NT2/D1 (cell line): ENCODE measurements at regions not wholly inside any gene's neighbourhood (a gene's known extent, or its start where the extent isn't known, plus 50 kb on each side); places are given as distances from the start of the nearest gene placed in this dataset.
A peak's percentile ranks its signal among the peaks of the same experiment; 100 is the strongest.
"Not testable (repeated sequence)": the region's sequence is repeated elsewhere in the genome, so short reads cannot be mapped to it uniquely, and the experiment has no call there.

Source experiments
- DNase-seq: peaks from one replicate; pipeline ENCODE4 v3.0.0-alpha.2; 2011; ENCODE audit warnings: low read depth, low spot score
- H3K27me3 ChIP-seq: 2 replicates; pipeline ENCODE4 v1.6.0; 2011; ENCODE audit warnings: mild to moderate bottlenecking; ENCODE audit not compliant: insufficient read length, insufficient read depth
- H3K36me3 ChIP-seq: 2 replicates; pipeline ENCODE4 v1.6.1; 2011; ENCODE audit warnings: mild to moderate bottlenecking, low read length, mixed read lengths; ENCODE audit not compliant: insufficient read depth, insufficient read length
- H3K4me1 ChIP-seq: 2 replicates; pipeline ENCODE4 v1.5.1; 2011; ENCODE audit not compliant: insufficient read depth, insufficient read length
- H3K4me3 ChIP-seq: 2 replicates; pipeline ENCODE4 v1.5.1; 2011; ENCODE audit warnings: low read depth; ENCODE audit not compliant: insufficient read length
- H3K9ac ChIP-seq: 2 replicates; pipeline ENCODE4 v1.6.0; 2011; ENCODE audit warnings: low read depth; ENCODE audit not compliant: insufficient read length
- H3K9me3 ChIP-seq: 2 replicates; pipeline ENCODE4 v1.5.1; 2011; ENCODE audit warnings: mild to moderate bottlenecking, low read length; ENCODE audit not compliant: insufficient read depth
- SUZ12 ChIP-seq: IDR thresholded peaks from 2 replicates; pipeline ENCODE4 v1.6.1; 2011; ENCODE audit not compliant: insufficient read length, insufficient read depth; ENCODE audit errors: extremely low read depth
- YY1 ChIP-seq: IDR thresholded peaks from 2 replicates; pipeline ENCODE4 v1.6.1; 2011; ENCODE audit not compliant: insufficient read length, insufficient read depth
- ZNF274 ChIP-seq: IDR thresholded peaks from 2 replicates; pipeline ENCODE4 v1.6.1; 2011; ENCODE audit warnings: mild to moderate bottlenecking, low read depth, low read length

- Histone ChIP-seq H3K9ac (no peak overlapping the region), H3K9me3 (peaks cover 17% of the 10 kb centered on the region; the same call in 1 of the 2 replicates), H3K36me3 (no peaks in the 10 kb centered on the region), H3K4me3 (no peak overlapping the region), H3K4me1 (no peaks in the 10 kb centered on the region), H3K27me3 (no peaks in the 10 kb centered on the region)
- TF ChIP-seq YY1, result no peak
- TF ChIP-seq SUZ12, result no peak
- no peak for TF ChIP-seq ZNF274
- no peak for DNase-seq
Observed at GRCh38 chr17:27087935-27088766, 205.8 kb upstream of the WSB1 start.

GRCh38 chr17:27088767-27089078, 205.2 kb upstream of the WSB1 start:
- TF ChIP-seq YY1 (no peak), SUZ12 (no peak), ZNF274 (no peak)
- H3K9ac ChIP-seq, result no peak overlapping the region

DNA sequence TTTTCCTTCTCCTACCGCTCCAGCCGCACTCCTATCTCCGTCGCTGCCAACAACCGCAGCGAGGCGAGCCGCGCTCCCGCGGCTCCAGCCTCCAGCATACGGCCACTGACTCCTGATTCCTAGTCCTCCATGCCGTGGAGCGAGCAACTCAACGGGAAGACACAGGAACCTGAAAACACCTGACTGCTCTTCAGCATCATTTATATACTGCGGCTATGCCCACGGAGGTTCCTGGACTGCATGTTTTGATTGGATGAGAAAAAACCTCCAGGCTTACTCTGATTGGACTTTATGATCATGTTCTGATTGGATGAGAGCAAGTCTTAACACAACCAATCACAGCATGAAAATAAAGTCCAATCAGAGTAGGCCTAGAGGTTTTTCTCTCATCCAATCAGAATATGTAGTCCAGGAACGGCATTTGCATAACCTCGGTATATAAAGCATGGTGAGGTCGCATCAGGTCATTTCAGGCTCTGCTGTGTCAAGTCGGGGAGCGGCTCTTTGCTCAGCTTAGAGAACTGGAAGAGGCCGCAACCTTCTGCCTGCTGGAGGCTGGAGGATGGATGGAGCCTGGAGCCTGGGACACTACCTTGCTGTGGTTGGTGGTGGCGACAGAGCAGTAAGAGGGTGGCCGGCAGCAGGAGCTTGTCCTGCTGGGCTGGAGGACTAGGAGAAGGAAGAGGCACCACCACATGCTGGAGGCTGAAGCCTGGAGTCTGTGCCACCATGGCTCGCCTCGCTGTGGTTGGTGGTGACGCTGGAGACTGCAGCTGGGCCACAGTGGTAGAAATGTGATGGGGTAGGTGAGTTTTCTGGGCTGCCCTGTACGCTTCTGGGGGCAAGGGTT, 204.6 kb upstream of the WSB1 start:
- not testable (repeated sequence) for H3K4me3 ChIP-seq, H3K9ac ChIP-seq, H3K27me3 ChIP-seq, DNase-seq, H3K4me1 ChIP-seq, H3K36me3 ChIP-seq
- H3K9me3 ChIP-seq, result peaks cover 17% of the 10 kb centered on the region; the same call in 1 of the 2 replicates

More at GRCh38 chr17:27088767-27089078, 205.2 kb upstream of the WSB1 start:
- no peak for DNase-seq
- Histone ChIP-seq H3K9me3 (peaks cover 17% of the 10 kb centered on the region; the same call in 1 of the 2 replicates), H3K36me3 (no peaks in the 10 kb centered on the region), H3K27me3 (no peaks in the 10 kb centered on the region), H3K4me1 (no peaks in the 10 kb centered on the region), H3K4me3 (no peak overlapping the region)

GRCh38 chr17:27089929-27090247, 204.0 kb upstream of the WSB1 start:
- Histone ChIP-seq H3K36me3 (no peaks in the 10 kb centered on the region), H3K9me3 (peaks cover 17% of the 10 kb centered on the region; the same call in 1 of the 2 replicates), H3K27me3 (no peaks in the 10 kb centered on the region), H3K4me1 (no peaks in the 10 kb centered on the region), H3K9ac (no peak overlapping the region), H3K4me3 (no peak overlapping the region)
- TF ChIP-seq YY1 (no peak), ZNF274 (no peak), SUZ12 (no peak)
- no peak for DNase-seq

DNA sequence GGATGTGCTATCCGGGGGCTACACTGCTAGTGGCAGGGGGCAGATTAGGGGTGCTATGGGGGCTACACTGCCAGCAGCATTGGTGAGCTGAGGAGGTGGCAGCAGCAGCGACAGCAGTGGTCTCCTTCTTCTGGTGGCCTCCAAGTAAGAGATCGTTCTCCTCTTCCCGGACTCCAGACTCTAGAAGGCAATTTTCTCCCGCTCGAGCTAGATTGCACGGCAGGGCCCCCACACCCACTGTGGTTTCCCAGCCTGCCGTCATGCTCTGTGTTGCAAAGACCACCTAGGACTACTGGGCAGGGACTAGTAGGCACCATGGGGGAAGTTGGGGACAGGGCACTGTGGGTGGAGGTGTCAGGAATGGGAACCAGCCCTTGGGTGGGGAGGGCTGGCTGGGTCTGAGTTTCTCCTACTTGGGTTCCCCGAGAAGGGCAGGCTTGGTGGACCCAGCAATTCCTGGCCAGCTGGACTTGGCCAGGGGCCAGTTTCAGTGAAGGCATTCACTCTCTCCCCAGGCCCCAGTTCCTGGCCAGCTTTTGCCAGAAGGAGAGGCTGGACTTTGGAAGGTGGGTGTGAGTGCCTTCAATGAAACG, 203.4 kb upstream of the WSB1 start:
- H3K36me3 ChIP-seq, DNase-seq, H3K27me3 ChIP-seq, H3K4me3 ChIP-seq, H3K9ac ChIP-seq, H3K4me1 ChIP-seq: not testable (repeated sequence)
- peaks cover 17% of the 10 kb centered on the region; the same call in 1 of the 2 replicates for H3K9me3 ChIP-seq

GRCh38 chr17:27091043-27091497, 202.8 kb upstream of the WSB1 start:
- Histone ChIP-seq H3K9ac (no peak overlapping the region), H3K36me3 (no peaks in the 10 kb centered on the region), H3K4me3 (no peak overlapping the region), H3K27me3 (peaks cover 4% of the 10 kb centered on the region), H3K4me1 (no peaks in the 10 kb centered on the region), H3K9me3 (peaks cover 17% of the 10 kb centered on the region; the same call in 1 of the 2 replicates)
- DNase-seq, result no peak
- no peak for TF ChIP-seq YY1
- no peak for TF ChIP-seq SUZ12
- TF ChIP-seq ZNF274, result no peak

DNA sequence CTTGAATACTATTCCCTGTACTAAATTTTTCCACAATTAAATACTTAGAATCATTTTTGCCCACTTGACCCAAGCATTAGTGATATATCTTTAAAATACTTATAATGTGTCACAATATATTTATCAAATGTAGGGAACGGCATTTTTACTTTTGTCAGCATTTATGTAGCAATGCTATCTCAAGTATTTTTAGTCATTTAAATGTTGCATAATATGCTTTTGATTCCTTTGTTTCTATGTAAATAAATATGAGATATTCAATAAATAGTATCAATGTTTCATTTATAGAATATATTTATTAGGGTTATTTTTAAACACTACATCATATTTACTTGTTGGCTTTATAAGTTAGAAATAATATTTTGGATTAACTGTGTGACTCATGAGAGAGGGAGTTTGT, 199.7 kb upstream of the WSB1 start:
- H3K36me3 ChIP-seq, H3K27me3 ChIP-seq, H3K9me3 ChIP-seq, DNase-seq, H3K9ac ChIP-seq, H3K4me1 ChIP-seq, H3K4me3 ChIP-seq: not testable (repeated sequence)

- H3K9me3 ChIP-seq, H3K27me3 ChIP-seq, H3K9ac ChIP-seq, H3K4me3 ChIP-seq, H3K4me1 ChIP-seq, H3K36me3 ChIP-seq, DNase-seq: not testable (repeated sequence)
Observed at GRCh38 chr17:27095821-27096220, 198.1 kb upstream of the WSB1 start.

GRCh38 chr17:27099266-27099665, 194.6 kb upstream of the WSB1 start:
- H3K4me3 ChIP-seq, H3K36me3 ChIP-seq, DNase-seq, H3K4me1 ChIP-seq, H3K9ac ChIP-seq, H3K27me3 ChIP-seq, H3K9me3 ChIP-seq: not testable (repeated sequence)

- H3K4me1 ChIP-seq, H3K36me3 ChIP-seq, H3K27me3 ChIP-seq, H3K9me3 ChIP-seq, H3K9ac ChIP-seq: not testable (repeated sequence)
- peak overlapping the region; percentile 18 for H3K4me3 ChIP-seq
- DNase-seq, result peak; percentile 27
Observed at GRCh38 chr17:27104605-27105221, 189.2 kb upstream of the WSB1 start.
